ENCODE measurements at regions not wholly inside any gene's neighbourhood (a gene's known extent, or its start where the extent isn't known, plus 50 kb on each side); places are given as distances from the start of the nearest gene placed in this dataset.

- Histone ChIP-seq H2BK12ac (ENCODE audit: low read depth, low read length) (no peak overlapping the region), H2BK15ac (ENCODE audit: low read length) (no peak overlapping the region), H2BK5ac (ENCODE audit: low read depth, low read length) (no peak overlapping the region), H4K8ac (ENCODE audit: extremely low read depth, insufficient read depth, low read length) (no peak overlapping the region), H2AFZ (ENCODE audit: low read length) (no peak overlapping the region), H3K79me2 (ENCODE audit: control insufficient read depth in 1 of 2, insufficient read depth in 2 of 2, low read length in 2 of 2) (no peaks in the 10 kb centered on the region), H2BK120ac (replicated peaks; ENCODE audit: low read depth, low read length) (no peak overlapping the region), H3K4me2 (ENCODE audit: insufficient read depth in 1 of 2, low read depth in 2 of 2, low read length in 2 of 2) (no peak overlapping the region), H3K36me3 (ENCODE audit: control insufficient read depth in 2 of 4, insufficient read depth in 4 of 4, low read length in 3 of 4) (no peaks in the 10 kb centered on the region), H4K91ac (replicated peaks; ENCODE audit: insufficient read length, low read length) (no peak overlapping the region), H3K18ac (ENCODE audit: extremely low read depth, low read length) (no peak overlapping the region), H3K27me3 (replicated peaks in 1 of 4; ENCODE audit: control insufficient read depth in 3 of 4, extremely low read depth in 1 of 4, insufficient read depth in 3 of 4, low read length in 3 of 4) (no peaks in the 10 kb centered on the region), H4K20me1 (replicated peaks in 1 of 2; ENCODE audit: control insufficient read depth in 1 of 2, insufficient read depth in 2 of 2, low read length in 2 of 2) (no peaks in the 10 kb centered on the region), H3K27ac (ENCODE audit: low read depth, low read length) (no peak overlapping the region), H3K79me1 (ENCODE audit: low read depth, low read length) (no peaks in the 10 kb centered on the region), H3K4me3 (ENCODE audit: extremely low read depth in 1 of 4, insufficient read depth in 2 of 4, low read depth in 3 of 4, low read length in 4 of 4) (no peak overlapping the region), H3K23me2 (ENCODE audit: low read depth, low read length) (no peaks in the 10 kb centered on the region), H3K23ac (ENCODE audit: insufficient read length) (no peak overlapping the region), H3K9me3 (ENCODE audit: insufficient read depth in 2 of 2, low read depth in 1 of 2, low read length in 1 of 2) (no peaks in the 10 kb centered on the region), H2AK5ac (ENCODE audit: low read depth, low read length) (no peak overlapping the region), H3K4ac (replicated peaks; ENCODE audit: insufficient read length, low read depth, low read length) (no peak overlapping the region), H3K14ac (ENCODE audit: insufficient read length) (no peak overlapping the region), H3K56ac (replicated peaks; ENCODE audit: insufficient read length, low read depth, low read length) (no peak overlapping the region), H3K9ac (replicated peaks in 1 of 4; ENCODE audit: extremely low read depth in 1 of 4, low read depth in 3 of 4, low read length in 3 of 4) (no peak overlapping the region; a peak in 1 of 7 replicates), H3K4me1 (replicated peaks in 1 of 4; ENCODE audit: control insufficient read depth in 3 of 4, insufficient read depth in 4 of 4, low read length in 3 of 4) (no peaks in the 10 kb centered on the region), H4K5ac (ENCODE audit: insufficient read length, low read depth, low read length) (no peak overlapping the region), H2BK20ac (ENCODE audit: low read length) (no peak overlapping the region)
- TF ChIP-seq TAF1 (IDR thresholded peaks at IDR 0.05; ENCODE audit: low read depth, low read length) (no peak), CEBPB (IDR thresholded peaks at IDR 0.05; ENCODE audit: low read depth, low read length) (no peak)
- DNase-seq (ENCODE audit: low read depth in 1 of 2, low spot score in 2 of 2): no peak
- 89% methylated on average over 5 of the region's 5 CpGs; no CpG with 5 or more reads in 1 of the 2 experiments for WGBS, 2 experiments (ENCODE audit: extremely low coverage in 1 of 2, insufficient coverage in 1 of 2, insufficient read length in 1 of 2, insufficient replicate concordance in 2 of 2, low coverage in 1 of 2, low lambda C conversion rate in 2 of 2, missing lambda C conversion rate in 1 of 2)
- no peak for FAIRE-seq
- POLR2A ChIA-PET (ENCODE audit: partially characterized antibody): no interaction called here
- CTCF ChIA-PET (ENCODE audit: partially characterized antibody): interaction anchor here (1.2 kb wide), 1 partner anchor 101 kb away, joined by 3 read pairs; no protein-coding TSS in a partner anchor
These were observed 536.9 kb downstream of the RAPGEF2 start for GRCh38 chr4:159639671-159640323.

Data from H1 (cell line).